ENCODE measurements at regions not wholly inside any gene's neighbourhood (a gene's known extent, or its start where the extent isn't known, plus 50 kb on each side); places are given as distances from the start of the nearest gene placed in this dataset.

- Histone ChIP-seq H3K4me3 (no peak overlapping the region), H3K4me1 (replicated peaks) (no peaks in the 10 kb centered on the region), H3K27ac (no peak overlapping the region), H3K9me3 (replicated peaks) (no peaks in the 10 kb centered on the region), H3K27me3 (replicated peaks) (no peaks in the 10 kb centered on the region), H3K36me3 (no peaks in the 10 kb centered on the region)
- DNase-seq (ENCODE audit: low read depth in 1 of 2, low spot score in 2 of 2): no peak
Measured at GRCh38 chr14:65906948-65907347, 494.4 kb downstream of the FUT8 start.

- H3K27ac ChIP-seq: no peak overlapping the region
- H3K36me3 ChIP-seq: no peaks in the 10 kb centered on the region
- H3K4me3 ChIP-seq: no peak overlapping the region
- no peaks in the 10 kb centered on the region for H3K9me3 ChIP-seq (replicated peaks)
- H3K27me3 ChIP-seq (replicated peaks): no peaks in the 10 kb centered on the region
- DNase-seq (ENCODE audit: low read depth in 1 of 2, low spot score in 2 of 2): no peak
- no peaks in the 10 kb centered on the region for H3K4me1 ChIP-seq (replicated peaks)
Measured at GRCh38 chr14:65910108-65910786, 497.7 kb downstream of the FUT8 start.

GRCh38 chr14:65915125-65915524 lies 502.6 kb downstream of the FUT8 start:
- DNase-seq (ENCODE audit: low read depth in 1 of 2, low spot score in 2 of 2): no peak
- Histone ChIP-seq H3K4me3 (no peak overlapping the region), H3K36me3 (no peaks in the 10 kb centered on the region), H3K4me1 (replicated peaks) (no peaks in the 10 kb centered on the region), H3K27ac (no peak overlapping the region), H3K9me3 (replicated peaks) (no peaks in the 10 kb centered on the region), H3K27me3 (replicated peaks) (no peaks in the 10 kb centered on the region)

- no peak for DNase-seq (ENCODE audit: low read depth in 1 of 2, low spot score in 2 of 2)
- no peaks in the 10 kb centered on the region for H3K4me1 ChIP-seq (replicated peaks)
- H3K27me3 ChIP-seq (replicated peaks): no peaks in the 10 kb centered on the region
- no peak overlapping the region for H3K27ac ChIP-seq
- H3K4me3 ChIP-seq: no peak overlapping the region
- no peaks in the 10 kb centered on the region for H3K9me3 ChIP-seq (replicated peaks)
- H3K36me3 ChIP-seq: no peaks in the 10 kb centered on the region
Measured at GRCh38 chr14:65916055-65916454, 503.5 kb downstream of the FUT8 start.

GRCh38 chr14:65920996-65921395 lies 508.5 kb downstream of the FUT8 start:
- no peak for DNase-seq (ENCODE audit: low read depth in 1 of 2, low spot score in 2 of 2)

GRCh38 chr14:65922142-65922541 lies 509.6 kb downstream of the FUT8 start:
- Histone ChIP-seq H3K27ac (no peak overlapping the region), H3K9me3 (replicated peaks) (no peaks in the 10 kb centered on the region), H3K27me3 (replicated peaks) (no peaks in the 10 kb centered on the region), H3K4me3 (no peak overlapping the region), H3K4me1 (replicated peaks) (no peaks in the 10 kb centered on the region), H3K36me3 (no peaks in the 10 kb centered on the region)
- DNase-seq (ENCODE audit: low read depth in 1 of 2, low spot score in 2 of 2): no peak

More at GRCh38 chr14:65920996-65921395, 508.5 kb downstream of the FUT8 start:
- H3K36me3 ChIP-seq: no peaks in the 10 kb centered on the region
- no peaks in the 10 kb centered on the region for H3K27me3 ChIP-seq (replicated peaks)
- no peak overlapping the region for H3K4me3 ChIP-seq
- H3K4me1 ChIP-seq (replicated peaks): no peaks in the 10 kb centered on the region
- no peak overlapping the region for H3K27ac ChIP-seq
- no peaks in the 10 kb centered on the region for H3K9me3 ChIP-seq (replicated peaks)

- H3K4me3 ChIP-seq: no peak overlapping the region
- no peaks in the 10 kb centered on the region for H3K9me3 ChIP-seq (replicated peaks)
- DNase-seq (ENCODE audit: low read depth in 1 of 2, low spot score in 2 of 2): no peak
- no peak overlapping the region for H3K27ac ChIP-seq
- H3K27me3 ChIP-seq (replicated peaks): no peaks in the 10 kb centered on the region
- no peaks in the 10 kb centered on the region for H3K36me3 ChIP-seq
- no peaks in the 10 kb centered on the region for H3K4me1 ChIP-seq (replicated peaks)
Measured at GRCh38 chr14:65926504-65926903, 514.0 kb downstream of the FUT8 start.

- no peaks in the 10 kb centered on the region for H3K9me3 ChIP-seq (replicated peaks)
- no peak overlapping the region for H3K27ac ChIP-seq
- no peaks in the 10 kb centered on the region for H3K27me3 ChIP-seq (replicated peaks)
- no peaks in the 10 kb centered on the region for H3K4me1 ChIP-seq (replicated peaks)
- H3K4me3 ChIP-seq: no peak overlapping the region
- DNase-seq (ENCODE audit: low read depth in 1 of 2, low spot score in 2 of 2): no peak
- no peaks in the 10 kb centered on the region for H3K36me3 ChIP-seq
Measured at GRCh38 chr14:65926935-65927700, 514.6 kb downstream of the FUT8 start.

GRCh38 chr14:65927931-65928356 lies 515.4 kb downstream of the FUT8 start:
- no peak for DNase-seq (ENCODE audit: low read depth in 1 of 2, low spot score in 2 of 2)
- Histone ChIP-seq H3K36me3 (no peaks in the 10 kb centered on the region), H3K4me1 (replicated peaks) (no peaks in the 10 kb centered on the region), H3K27me3 (replicated peaks) (no peaks in the 10 kb centered on the region), H3K9me3 (replicated peaks) (no peaks in the 10 kb centered on the region), H3K27ac (no peak overlapping the region), H3K4me3 (no peak overlapping the region)

- Histone ChIP-seq H3K9me3 (replicated peaks) (no peaks in the 10 kb centered on the region), H3K36me3 (no peaks in the 10 kb centered on the region), H3K4me1 (replicated peaks) (no peaks in the 10 kb centered on the region), H3K27me3 (replicated peaks) (no peaks in the 10 kb centered on the region), H3K27ac (no peak overlapping the region), H3K4me3 (no peak overlapping the region)
- no peak for DNase-seq (ENCODE audit: low read depth in 1 of 2, low spot score in 2 of 2)
Measured at GRCh38 chr14:65928995-65929394, 516.5 kb downstream of the FUT8 start.

- Histone ChIP-seq H3K4me1 (replicated peaks) (no peaks in the 10 kb centered on the region), H3K9me3 (replicated peaks) (no peaks in the 10 kb centered on the region), H3K36me3 (no peaks in the 10 kb centered on the region), H3K4me3 (no peak overlapping the region), H3K27me3 (replicated peaks) (no peaks in the 10 kb centered on the region), H3K27ac (no peak overlapping the region)
- no peak for DNase-seq (ENCODE audit: low read depth in 1 of 2, low spot score in 2 of 2)
Measured at GRCh38 chr14:65933400-65934069, 521.0 kb downstream of the FUT8 start.

- no peak for DNase-seq (ENCODE audit: low read depth in 1 of 2, low spot score in 2 of 2)
- Histone ChIP-seq H3K36me3 (no peaks in the 10 kb centered on the region), H3K27me3 (replicated peaks) (no peaks in the 10 kb centered on the region), H3K9me3 (replicated peaks) (no peaks in the 10 kb centered on the region), H3K27ac (no peak overlapping the region), H3K4me3 (no peak overlapping the region), H3K4me1 (replicated peaks) (no peaks in the 10 kb centered on the region)
Measured at GRCh38 chr14:65934070-65934435, 521.5 kb downstream of the FUT8 start.

- Histone ChIP-seq H3K27ac (no peak overlapping the region), H3K9me3 (replicated peaks) (no peaks in the 10 kb centered on the region), H3K36me3 (no peaks in the 10 kb centered on the region), H3K27me3 (replicated peaks) (no peaks in the 10 kb centered on the region), H3K4me3 (no peak overlapping the region), H3K4me1 (replicated peaks) (no peaks in the 10 kb centered on the region)
- DNase-seq (ENCODE audit: low read depth in 1 of 2, low spot score in 2 of 2): no peak
Measured at GRCh38 chr14:65936342-65936975, 523.9 kb downstream of the FUT8 start.

All from SJSA1 (cell line).